ENCODE measurements at regions not wholly inside any gene's neighbourhood (a gene's known extent, or its start where the extent isn't known, plus 50 kb on each side); places are given as distances from the start of the nearest gene placed in this dataset.

DNA sequence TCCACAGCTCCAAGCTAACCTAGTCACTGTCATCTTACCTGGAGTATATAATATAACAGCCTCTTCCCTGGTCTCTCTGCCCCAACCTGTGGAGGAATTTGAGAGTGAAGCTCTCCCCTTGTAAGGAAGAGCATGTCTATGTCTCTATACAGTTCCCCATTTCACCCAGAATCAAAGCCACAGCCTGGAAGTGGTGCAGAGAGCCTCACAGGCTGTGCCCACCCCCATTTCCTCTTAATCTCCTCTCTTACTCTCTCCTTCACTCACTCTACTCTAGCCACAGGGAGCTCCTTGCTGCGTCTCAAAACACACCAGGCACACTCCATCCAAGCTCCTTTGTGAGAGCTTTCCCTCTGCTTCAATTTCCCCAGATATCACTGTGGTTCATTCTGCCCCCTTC, 302.5 kb upstream of the ISX start:
- TF ChIP-seq SMARCE1 (IDR thresholded peaks at IDR 0.05; ENCODE audit: borderline replicate concordance), result no peak
- TF ChIP-seq, protein P1, sequence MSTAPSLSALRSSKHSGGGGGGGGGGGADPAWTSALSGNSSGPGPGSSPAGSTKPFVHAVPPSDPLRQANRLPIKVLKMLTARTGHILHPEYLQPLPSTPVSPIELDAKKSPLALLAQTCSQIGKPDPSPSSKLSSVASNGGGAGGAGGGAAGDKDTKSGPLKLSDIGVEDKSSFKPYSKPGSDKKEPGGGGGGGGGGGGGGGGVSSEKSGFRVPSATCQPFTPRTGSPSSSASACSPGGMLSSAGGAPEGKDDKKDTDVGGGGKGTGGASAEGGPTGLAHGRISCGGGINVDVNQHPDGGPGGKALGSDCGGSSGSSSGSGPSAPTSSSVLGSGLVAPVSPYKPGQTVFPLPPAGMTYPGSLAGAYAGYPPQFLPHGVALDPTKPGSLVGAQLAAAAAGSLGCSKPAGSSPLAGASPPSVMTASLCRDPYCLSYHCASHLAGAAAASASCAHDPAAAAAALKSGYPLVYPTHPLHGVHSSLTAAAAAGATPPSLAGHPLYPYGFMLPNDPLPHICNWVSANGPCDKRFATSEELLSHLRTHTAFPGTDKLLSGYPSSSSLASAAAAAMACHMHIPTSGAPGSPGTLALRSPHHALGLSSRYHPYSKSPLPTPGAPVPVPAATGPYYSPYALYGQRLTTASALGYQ (CRISPR knock-in tag; IDR thresholded peaks at IDR 0.05), result no peak

All from HepG2 (cell line).